Muscle layer of colon (tissue), 2 donors: ENCODE measurements at regions not wholly inside any gene's neighbourhood (a gene's known extent, or its start where the extent isn't known, plus 50 kb on each side); places are given as distances from the start of the nearest gene placed in this dataset.

Source experiments
- H3K27ac ChIP-seq: one replicate; pipeline ENCODE4 v1.7.0; 2013; ENCODE audit warnings: low read depth, mild to moderate bottlenecking, low read length, moderate library complexity
- H3K27me3 ChIP-seq, 2 donors: one replicate each; pipeline ENCODE4 v1.7.0; 2013; ENCODE audit warnings: low read length in 2 of 2, mild to moderate bottlenecking in 2 of 2; ENCODE audit not compliant: insufficient read depth in 2 of 2, control insufficient read depth in 1 of 2
- H3K36me3 ChIP-seq: one replicate; pipeline ENCODE4 v1.7.0; 2013; ENCODE audit warnings: mild to moderate bottlenecking, low read length; ENCODE audit not compliant: insufficient read depth
- H3K4me1 ChIP-seq: one replicate; pipeline ENCODE4 v1.7.0; 2013; ENCODE audit warnings: mild to moderate bottlenecking, low read length; ENCODE audit not compliant: insufficient read depth
- H3K4me3 ChIP-seq, 2 donors: one replicate each; pipeline ENCODE4 v1.7.0; 2013; ENCODE audit warnings: low read length in 2 of 2, low read depth in 1 of 2, mild to moderate bottlenecking in 1 of 2, moderate library complexity in 1 of 2
- H3K9ac ChIP-seq: one replicate; pipeline ENCODE4 v1.7.0; 2013; ENCODE audit warnings: low read length
- H3K9me3 ChIP-seq: one replicate; pipeline ENCODE4 v1.7.0; 2013; ENCODE audit warnings: mild to moderate bottlenecking, low read length
- donor health status: abdominal sarcoma.
- donor health status: Adenocarcinoma of cecum.

DNA sequence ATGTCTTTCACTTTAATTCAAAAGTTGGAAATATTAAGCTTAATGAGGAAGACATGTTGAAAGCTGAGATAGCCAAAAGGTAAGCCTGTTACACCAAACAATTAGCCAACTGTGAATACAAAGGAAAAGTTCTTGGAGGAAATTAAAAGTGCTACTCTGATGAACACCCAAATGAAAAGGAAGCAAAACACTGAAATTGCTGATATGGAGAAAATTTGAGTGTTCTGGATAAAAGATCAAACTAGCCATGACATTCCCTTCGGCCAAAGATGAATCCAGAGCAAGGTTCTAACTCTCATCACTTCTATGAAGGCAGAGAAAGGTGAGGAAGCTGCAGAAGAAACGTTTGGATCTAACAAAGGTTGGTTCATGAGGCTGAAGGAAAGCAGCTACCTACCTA lies 280.8 kb upstream of the BCHE start:
- H3K36me3 ChIP-seq = no peaks in the 10 kb centered on the region
- H3K9ac ChIP-seq = no peak overlapping the region
- no peaks in the 10 kb centered on the region for H3K4me1 ChIP-seq
- H3K27me3 ChIP-seq = no peaks in the 10 kb centered on the region
- H3K9me3 ChIP-seq = no peaks in the 10 kb centered on the region
- H3K4me3 ChIP-seq = no peak overlapping the region
- no peak overlapping the region for H3K27ac ChIP-seq

DNA sequence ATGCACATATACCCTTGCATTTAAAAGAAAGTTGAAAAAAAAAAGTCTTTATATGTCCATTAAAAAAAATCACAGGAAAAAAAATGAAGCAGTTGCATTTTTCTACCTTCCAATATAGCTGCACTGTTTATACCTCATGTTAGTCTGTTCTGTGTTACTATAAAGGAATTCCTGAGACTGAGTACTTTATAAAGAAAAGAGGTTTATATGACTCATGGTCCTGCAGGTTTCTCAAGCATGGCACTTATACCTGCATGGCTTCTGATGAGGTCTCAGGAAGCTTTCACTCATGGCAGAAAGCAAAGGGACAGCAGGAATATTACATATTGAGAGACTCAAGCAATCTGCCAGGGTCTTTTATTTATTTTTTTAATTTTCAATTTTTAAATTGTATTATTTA lies 277.2 kb upstream of the BCHE start:
- no peaks in the 10 kb centered on the region for H3K27me3 ChIP-seq
- H3K27ac ChIP-seq = no peak overlapping the region
- no peaks in the 10 kb centered on the region for H3K36me3 ChIP-seq
- no peak overlapping the region for H3K9ac ChIP-seq
- no peaks in the 10 kb centered on the region for H3K4me1 ChIP-seq
- no peak overlapping the region for H3K4me3 ChIP-seq
- H3K9me3 ChIP-seq = no peaks in the 10 kb centered on the region

DNA sequence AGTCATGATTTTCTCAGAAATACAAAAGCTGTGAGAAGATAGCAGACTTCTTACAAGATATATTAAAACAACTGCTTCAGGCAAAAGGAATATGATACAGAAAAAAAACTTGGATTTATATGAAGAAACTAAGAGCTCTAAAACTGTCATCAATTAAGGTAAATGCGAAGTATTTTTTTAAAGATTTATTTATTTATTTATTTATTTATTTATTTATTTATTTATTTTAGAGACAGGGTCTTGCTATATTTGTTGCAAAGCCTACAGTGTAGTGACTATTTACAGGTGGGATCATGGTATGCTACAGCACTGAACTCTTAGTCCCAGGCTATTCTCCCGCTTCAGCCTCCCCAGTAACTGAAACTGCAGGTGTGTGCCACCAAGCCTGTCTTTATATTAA lies 274.3 kb upstream of the BCHE start:
- Histone ChIP-seq H3K9me3 (no peaks in the 10 kb centered on the region), H3K4me1 (no peaks in the 10 kb centered on the region), H3K27me3 (no peaks in the 10 kb centered on the region), H3K4me3 (no peak overlapping the region), H3K27ac (no peak overlapping the region), H3K36me3 (no peaks in the 10 kb centered on the region), H3K9ac (no peak overlapping the region)

DNA sequence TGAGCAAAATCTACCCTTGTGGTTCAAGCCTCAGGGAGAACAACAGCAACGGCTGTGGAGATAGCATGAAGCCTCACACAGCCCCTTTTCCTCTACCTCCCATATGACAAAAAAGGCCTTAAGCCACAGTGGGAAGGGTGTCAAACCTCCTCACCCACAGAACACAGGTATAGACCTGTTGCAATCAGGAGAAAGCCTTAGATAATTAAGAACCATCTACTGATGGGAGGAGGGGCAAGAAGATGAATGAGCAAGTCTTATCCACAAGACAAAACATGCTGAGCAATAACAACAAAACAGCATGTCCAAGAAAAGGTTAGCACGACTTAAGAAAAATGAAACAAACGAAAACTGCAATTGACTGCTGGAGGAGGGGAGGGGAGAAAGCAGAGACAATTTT lies 272.9 kb upstream of the BCHE start:
- no peak overlapping the region for H3K27ac ChIP-seq
- H3K9ac ChIP-seq = no peak overlapping the region
- no peaks in the 10 kb centered on the region for H3K9me3 ChIP-seq
- H3K27me3 ChIP-seq = no peaks in the 10 kb centered on the region
- no peak overlapping the region for H3K4me3 ChIP-seq
- no peaks in the 10 kb centered on the region for H3K4me1 ChIP-seq
- H3K36me3 ChIP-seq = no peaks in the 10 kb centered on the region

DNA sequence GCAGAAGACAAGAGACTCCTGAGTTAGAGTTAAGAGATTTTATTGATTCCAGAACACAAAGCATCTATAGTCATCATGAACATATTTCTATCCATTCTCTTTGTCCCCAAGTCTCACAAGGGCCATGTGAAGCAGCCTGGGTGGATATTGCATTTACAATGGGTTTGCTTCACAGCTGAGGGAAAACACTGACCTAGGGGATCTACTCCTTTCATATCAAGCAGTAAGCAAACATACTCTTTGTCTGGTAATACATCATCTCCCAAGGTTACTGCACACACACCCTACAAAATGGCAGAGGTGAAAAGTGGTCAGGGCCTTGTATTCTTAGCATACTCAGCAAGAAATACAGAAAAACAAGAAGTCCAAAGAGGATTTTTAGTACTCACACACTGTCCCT lies 267.7 kb upstream of the BCHE start:
- no peaks in the 10 kb centered on the region for H3K27me3 ChIP-seq
- no peak overlapping the region for H3K9ac ChIP-seq
- no peak overlapping the region for H3K4me3 ChIP-seq
- no peaks in the 10 kb centered on the region for H3K4me1 ChIP-seq
- no peaks in the 10 kb centered on the region for H3K36me3 ChIP-seq
- no peak overlapping the region for H3K27ac ChIP-seq
- H3K9me3 ChIP-seq = no peaks in the 10 kb centered on the region

DNA sequence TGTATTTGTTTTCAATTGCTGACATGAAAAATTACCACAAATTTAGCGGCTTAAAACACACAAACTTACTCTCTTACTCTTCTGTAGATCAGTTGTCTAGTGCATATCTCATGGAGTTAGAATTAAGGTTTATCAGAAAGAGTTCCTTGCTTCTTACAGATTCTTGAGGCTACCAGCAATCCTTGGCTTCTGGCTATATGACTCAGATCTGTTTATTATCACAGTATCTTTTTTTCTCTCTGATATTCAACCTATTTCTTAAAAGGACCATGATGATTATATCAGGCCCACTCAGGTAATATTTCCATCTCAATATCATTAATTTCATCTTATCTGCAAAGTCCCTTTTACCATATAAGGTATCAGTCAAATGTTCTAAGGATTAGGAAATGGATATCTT lies 263.5 kb upstream of the BCHE start:
- no peak overlapping the region for H3K27ac ChIP-seq
- no peak overlapping the region for H3K9ac ChIP-seq
- H3K9me3 ChIP-seq = no peaks in the 10 kb centered on the region
- H3K27me3 ChIP-seq = no peaks in the 10 kb centered on the region
- H3K4me1 ChIP-seq = no peaks in the 10 kb centered on the region
- no peaks in the 10 kb centered on the region for H3K36me3 ChIP-seq
- no peak overlapping the region for H3K4me3 ChIP-seq

DNA sequence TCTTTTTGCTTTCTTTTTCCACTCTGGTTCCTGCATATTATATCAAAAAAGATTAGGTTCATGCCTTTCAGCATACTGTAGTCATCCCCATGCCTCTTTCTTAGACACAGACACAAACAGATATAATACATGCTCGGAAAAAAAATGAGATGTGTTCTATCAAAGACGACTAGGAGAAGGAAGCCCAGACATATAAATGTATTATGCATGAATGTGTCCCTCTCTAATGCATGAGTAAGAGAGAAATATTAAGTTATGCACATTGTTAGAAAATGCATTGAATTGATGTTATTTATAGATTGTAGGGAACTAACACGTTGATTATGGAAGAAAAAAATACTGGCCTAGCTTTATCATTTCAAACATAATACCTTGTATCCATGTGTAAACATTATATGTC lies 252.4 kb upstream of the BCHE start:
- no peaks in the 10 kb centered on the region for H3K4me1 ChIP-seq
- no peak overlapping the region for H3K9ac ChIP-seq
- H3K9me3 ChIP-seq = no peaks in the 10 kb centered on the region
- no peak overlapping the region for H3K4me3 ChIP-seq
- no peaks in the 10 kb centered on the region for H3K27me3 ChIP-seq
- H3K36me3 ChIP-seq = no peaks in the 10 kb centered on the region
- H3K27ac ChIP-seq = no peak overlapping the region

DNA sequence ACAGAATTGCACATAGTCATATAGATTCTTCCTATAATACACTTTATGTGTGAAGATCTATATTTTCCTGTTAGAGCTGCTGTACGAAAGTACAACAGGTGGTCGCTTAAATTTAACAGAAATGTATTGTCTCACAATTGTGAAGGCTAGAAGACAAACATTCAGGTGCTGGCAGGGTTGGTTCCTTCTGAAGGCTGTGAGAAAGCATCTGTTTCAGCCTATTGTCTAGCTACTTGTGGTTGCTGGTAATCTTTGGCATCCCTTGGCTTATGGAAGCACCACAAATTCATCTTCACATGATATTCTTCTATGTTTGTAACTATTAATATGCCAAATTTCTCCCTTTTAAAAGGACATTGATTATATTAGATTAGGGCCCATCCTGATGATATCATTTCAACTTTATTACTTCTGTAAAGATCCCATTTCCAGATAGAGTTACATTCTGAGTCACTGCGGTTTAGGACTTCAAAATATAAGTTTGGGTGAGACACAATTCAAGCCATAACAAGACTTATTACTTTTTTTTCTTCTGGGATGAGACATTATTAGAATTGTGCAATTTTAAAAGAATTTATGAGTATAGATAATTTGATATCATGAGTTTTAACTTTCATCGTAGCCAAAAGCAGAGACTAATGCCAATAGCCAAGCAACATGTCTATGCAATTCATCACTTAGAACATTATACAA lies 248.1 kb upstream of the BCHE start:
- no peak overlapping the region for H3K27ac ChIP-seq
- no peaks in the 10 kb centered on the region for H3K27me3 ChIP-seq
- no peaks in the 10 kb centered on the region for H3K36me3 ChIP-seq
- H3K4me1 ChIP-seq = no peaks in the 10 kb centered on the region
- H3K9me3 ChIP-seq = no peaks in the 10 kb centered on the region
- H3K4me3 ChIP-seq = no peak overlapping the region
- H3K9ac ChIP-seq = no peak overlapping the region

DNA sequence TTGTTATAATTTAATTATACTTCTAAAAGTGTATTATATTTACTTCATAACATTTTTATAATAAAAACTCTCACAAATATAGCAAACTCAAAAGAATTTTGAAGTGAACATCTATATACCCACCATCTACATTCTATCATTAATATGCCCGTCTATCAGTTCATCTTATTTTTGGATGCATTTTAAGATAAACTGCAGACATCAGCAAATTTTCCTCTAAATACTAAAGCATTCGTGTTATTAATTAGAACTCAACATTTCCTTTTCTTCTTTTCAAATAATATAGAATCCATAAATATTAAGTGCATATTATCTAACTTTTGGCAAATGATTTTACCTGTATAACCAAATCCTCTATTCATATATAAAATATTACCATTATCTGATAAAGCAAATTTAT lies 242.9 kb upstream of the BCHE start:
- no peak overlapping the region for H3K9ac ChIP-seq
- H3K4me1 ChIP-seq = no peaks in the 10 kb centered on the region
- no peaks in the 10 kb centered on the region for H3K9me3 ChIP-seq
- no peak overlapping the region for H3K27ac ChIP-seq
- H3K4me3 ChIP-seq = no peak overlapping the region
- no peaks in the 10 kb centered on the region for H3K36me3 ChIP-seq
- H3K27me3 ChIP-seq = no peaks in the 10 kb centered on the region

DNA sequence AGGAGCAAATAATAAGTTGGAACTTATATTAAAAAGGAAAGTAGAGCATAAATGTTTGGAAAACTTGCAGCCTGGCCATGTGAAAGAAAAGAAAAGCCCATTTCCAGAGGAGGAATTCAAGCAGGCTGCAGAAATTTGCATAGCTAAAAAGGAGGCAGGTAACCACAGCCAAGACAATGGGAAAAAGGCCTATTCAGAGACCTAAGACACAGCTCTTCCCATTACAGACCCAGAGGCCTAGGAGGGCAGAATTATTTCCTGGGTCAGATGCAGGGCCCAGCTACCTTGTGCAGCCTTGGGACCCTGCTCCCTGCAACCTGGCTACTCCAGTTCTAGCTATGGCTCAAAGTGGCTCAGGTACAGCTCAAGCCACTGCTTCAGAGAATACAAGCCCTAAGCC lies 234.6 kb upstream of the BCHE start:
- no peak overlapping the region for H3K4me3 ChIP-seq
- H3K9ac ChIP-seq = no peak overlapping the region
- no peaks in the 10 kb centered on the region for H3K36me3 ChIP-seq
- no peaks in the 10 kb centered on the region for H3K4me1 ChIP-seq
- no peaks in the 10 kb centered on the region for H3K9me3 ChIP-seq
- no peak overlapping the region for H3K27ac ChIP-seq
- H3K27me3 ChIP-seq = no peaks in the 10 kb centered on the region

DNA sequence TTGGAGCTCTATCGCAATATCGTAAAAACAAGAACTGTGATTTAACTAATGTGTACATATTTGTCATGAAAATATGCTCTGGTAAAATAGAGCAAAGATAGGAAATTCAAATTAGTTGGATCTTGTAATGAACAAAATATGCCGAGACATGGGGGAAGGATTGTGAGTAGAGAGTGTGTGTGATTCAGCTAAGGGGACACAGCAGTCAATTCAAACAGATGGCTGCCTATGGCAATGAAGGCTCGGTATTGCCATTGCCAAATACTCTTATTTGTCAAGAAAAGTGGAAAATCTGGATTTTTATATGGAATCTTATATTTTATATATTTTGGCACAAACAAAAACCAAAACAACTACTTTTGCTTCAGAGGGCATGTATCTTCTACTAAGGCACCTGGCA lies 227.3 kb upstream of the BCHE start:
- no peaks in the 10 kb centered on the region for H3K27me3 ChIP-seq
- no peak overlapping the region for H3K9ac ChIP-seq
- H3K27ac ChIP-seq = no peak overlapping the region
- H3K36me3 ChIP-seq = no peaks in the 10 kb centered on the region
- no peaks in the 10 kb centered on the region for H3K9me3 ChIP-seq
- no peak overlapping the region for H3K4me3 ChIP-seq
- H3K4me1 ChIP-seq = no peaks in the 10 kb centered on the region

DNA sequence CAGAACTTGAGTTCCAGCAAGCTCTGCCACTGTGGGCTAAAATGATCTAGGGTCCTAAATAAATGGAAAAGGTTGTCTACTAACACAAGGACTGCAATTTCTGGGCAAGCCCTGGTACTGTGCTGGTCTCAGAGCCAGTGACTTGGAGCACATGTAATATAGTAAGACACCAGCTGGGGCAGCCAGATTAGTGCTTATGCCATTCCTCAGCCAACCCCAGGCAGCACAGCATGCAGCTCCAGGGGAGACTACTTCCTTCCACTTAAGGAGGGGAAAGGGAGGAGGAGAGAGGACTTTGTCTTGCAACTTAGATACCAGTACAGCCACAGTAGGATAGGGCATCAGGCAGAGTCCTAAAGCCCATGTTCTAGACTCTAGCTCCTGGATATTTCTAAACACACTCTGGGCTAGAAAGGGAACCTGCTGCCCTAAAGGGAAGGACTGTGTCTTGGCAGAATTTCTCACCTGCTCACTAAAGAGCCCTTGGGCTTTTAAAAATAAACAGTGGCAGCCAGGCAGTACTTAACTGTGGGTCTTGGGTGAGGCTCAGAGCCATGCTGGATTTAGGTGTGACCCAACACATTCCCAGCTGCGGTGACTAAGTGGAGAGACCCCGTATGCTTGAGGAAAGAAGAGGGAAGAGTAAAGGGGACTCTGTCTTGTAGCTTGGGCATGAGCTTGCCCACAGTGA lies 223.7 kb upstream of the BCHE start:
- Histone ChIP-seq H3K9me3 (no peaks in the 10 kb centered on the region), H3K4me3 (no peak overlapping the region), H3K27ac (no peak overlapping the region), H3K36me3 (no peaks in the 10 kb centered on the region), H3K27me3 (no peaks in the 10 kb centered on the region), H3K4me1 (no peaks in the 10 kb centered on the region), H3K9ac (no peak overlapping the region)
